ENCODE measurements at regions not wholly inside any gene's neighbourhood (a gene's known extent, or its start where the extent isn't known, plus 50 kb on each side); places are given as distances from the start of the nearest gene placed in this dataset.

DNA sequence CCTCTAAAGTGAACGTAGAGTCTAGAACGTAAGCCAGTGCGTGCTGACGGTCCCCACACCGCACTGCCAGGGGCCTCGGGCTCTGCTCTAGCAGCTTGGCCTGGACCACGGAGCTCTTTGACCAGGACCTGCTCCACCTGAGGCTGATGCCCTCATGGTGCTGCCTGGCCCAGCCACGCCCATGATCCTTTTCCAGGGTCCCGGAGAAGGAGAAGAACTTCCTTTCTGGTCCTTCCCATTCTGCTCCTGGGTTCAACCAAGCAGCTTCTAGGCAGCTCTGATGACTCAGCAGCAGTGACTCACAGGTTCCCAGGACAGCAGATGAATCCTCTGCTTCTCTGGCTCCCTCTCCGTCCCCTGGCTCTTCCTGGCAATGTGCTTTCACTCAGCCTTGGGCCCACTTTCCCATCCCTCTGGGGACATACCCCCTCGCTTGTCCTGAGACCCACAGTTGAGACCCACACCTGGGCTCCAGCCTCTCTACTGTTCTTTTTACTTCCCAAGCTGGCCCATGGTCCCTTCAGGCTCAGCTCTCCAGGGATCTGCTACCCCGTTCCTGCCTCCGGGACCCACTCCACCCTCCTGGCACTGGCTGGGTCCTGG, 246.3 kb upstream of the RAB4A start (continued):
- TF ChIP-seq SNAPC4 (CRISPR knock-in tag; IDR thresholded peaks at IDR 0.05) (no peak), GPBP1L1 (CRISPR knock-in tag; IDR thresholded peaks at IDR 0.05) (no peak), BORCS8-MEF2B (CRISPR knock-in tag; IDR thresholded peaks at IDR 0.05) (no peak), CEBPB (IDR thresholded peaks at IDR 0.05; ENCODE audit: borderline replicate concordance, low read depth, low read length) (no peak), REPIN1 (CRISPR knock-in tag; IDR thresholded peaks at IDR 0.05; ENCODE audit: borderline replicate concordance, low read depth) (no peak), ZFX (CRISPR knock-in tag; IDR thresholded peaks at IDR 0.05; ENCODE audit: low read depth) (no peak), ZNF570 (CRISPR knock-in tag; IDR thresholded peaks at IDR 0.05; ENCODE audit: borderline replicate concordance) (no peak), NFE2 (CRISPR knock-in tag; IDR thresholded peaks at IDR 0.05) (peak; percentile 71; the same call in 1 of the 2 replicates), ELF3 (CRISPR knock-in tag; IDR thresholded peaks at IDR 0.05) (no peak), RXRB (CRISPR knock-in tag; IDR thresholded peaks at IDR 0.05; ENCODE audit: borderline replicate concordance) (0 out of 2 replicates have a peak, but pooled peaks have one; percentile 24), ZFP1 (CRISPR knock-in tag; IDR thresholded peaks at IDR 0.05) (no peak), ZNF891 (CRISPR knock-in tag; IDR thresholded peaks at IDR 0.05) (no peak), ZNF768 (CRISPR knock-in tag; IDR thresholded peaks at IDR 0.05) (no peak), SAP130 (CRISPR knock-in tag; IDR thresholded peaks at IDR 0.05; ENCODE audit: low read depth) (0 out of 2 replicates have a peak, but pooled peaks have one; percentile 19), ZSCAN31 (CRISPR knock-in tag; IDR thresholded peaks at IDR 0.05; ENCODE audit: low read depth) (no peak), HHEX (CRISPR knock-in tag; IDR thresholded peaks at IDR 0.05) (no peak)
- TF ChIP-seq, protein P1, sequence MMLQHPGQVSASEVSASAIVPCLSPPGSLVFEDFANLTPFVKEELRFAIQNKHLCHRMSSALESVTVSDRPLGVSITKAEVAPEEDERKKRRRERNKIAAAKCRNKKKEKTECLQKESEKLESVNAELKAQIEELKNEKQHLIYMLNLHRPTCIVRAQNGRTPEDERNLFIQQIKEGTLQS (CRISPR knock-in tag; IDR thresholded peaks at IDR 0.05), result peak; percentile 65
- TF ChIP-seq, protein P2, sequence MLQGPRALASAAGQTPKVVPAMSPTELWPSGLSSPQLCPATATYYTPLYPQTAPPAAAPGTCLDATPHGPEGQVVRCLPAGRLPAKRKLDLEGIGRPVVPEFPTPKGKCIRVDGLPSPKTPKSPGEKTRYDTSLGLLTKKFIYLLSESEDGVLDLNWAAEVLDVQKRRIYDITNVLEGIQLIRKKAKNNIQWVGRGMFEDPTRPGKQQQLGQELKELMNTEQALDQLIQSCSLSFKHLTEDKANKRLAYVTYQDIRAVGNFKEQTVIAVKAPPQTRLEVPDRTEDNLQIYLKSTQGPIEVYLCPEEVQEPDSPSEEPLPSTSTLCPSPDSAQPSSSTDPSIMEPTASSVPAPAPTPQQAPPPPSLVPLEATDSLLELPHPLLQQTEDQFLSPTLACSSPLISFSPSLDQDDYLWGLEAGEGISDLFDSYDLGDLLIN (CRISPR knock-in tag; IDR thresholded peaks at IDR 0.05; ENCODE audit: borderline replicate concordance), result no peak
- TF ChIP-seq, protein P3, sequence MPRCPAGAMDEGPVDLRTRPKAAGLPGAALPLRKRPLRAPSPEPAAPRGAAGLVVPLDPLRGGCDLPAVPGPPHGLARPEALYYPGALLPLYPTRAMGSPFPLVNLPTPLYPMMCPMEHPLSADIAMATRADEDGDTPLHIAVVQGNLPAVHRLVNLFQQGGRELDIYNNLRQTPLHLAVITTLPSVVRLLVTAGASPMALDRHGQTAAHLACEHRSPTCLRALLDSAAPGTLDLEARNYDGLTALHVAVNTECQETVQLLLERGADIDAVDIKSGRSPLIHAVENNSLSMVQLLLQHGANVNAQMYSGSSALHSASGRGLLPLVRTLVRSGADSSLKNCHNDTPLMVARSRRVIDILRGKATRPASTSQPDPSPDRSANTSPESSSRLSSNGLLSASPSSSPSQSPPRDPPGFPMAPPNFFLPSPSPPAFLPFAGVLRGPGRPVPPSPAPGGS (CRISPR knock-in tag; IDR thresholded peaks at IDR 0.05), result no peak

Measured in HepG2 (cell line).